Omental fat pad (tissue), 3 donors: ENCODE measurements at regions not wholly inside any gene's neighbourhood (a gene's known extent, or its start where the extent isn't known, plus 50 kb on each side); places are given as distances from the start of the nearest gene placed in this dataset.

Source experiments
- ATAC-seq: fragments of 150-250 bp; one replicate; pipeline ENCODE4 v1.9.1; 2016; ENCODE audit warnings: mild to moderate bottlenecking, moderate library complexity; ENCODE audit not compliant: low FRiP score
- DNase-seq: peaks from one replicate; pipeline ENCODE4 v3.0.0-alpha.2; 2019; ENCODE audit warnings: low spot score
- TF ChIP-seq, protein P1 (sequence below), 3 donors: fragments of 450-650 bp; IDR thresholded peaks; one replicate each; pipeline ENCODE4 v1.5.1; 2016 to 2017; ENCODE audit warnings: antibody characterized with exemption in 3 of 3, mild to moderate bottlenecking in 3 of 3, moderate library complexity in 2 of 3

DNA sequence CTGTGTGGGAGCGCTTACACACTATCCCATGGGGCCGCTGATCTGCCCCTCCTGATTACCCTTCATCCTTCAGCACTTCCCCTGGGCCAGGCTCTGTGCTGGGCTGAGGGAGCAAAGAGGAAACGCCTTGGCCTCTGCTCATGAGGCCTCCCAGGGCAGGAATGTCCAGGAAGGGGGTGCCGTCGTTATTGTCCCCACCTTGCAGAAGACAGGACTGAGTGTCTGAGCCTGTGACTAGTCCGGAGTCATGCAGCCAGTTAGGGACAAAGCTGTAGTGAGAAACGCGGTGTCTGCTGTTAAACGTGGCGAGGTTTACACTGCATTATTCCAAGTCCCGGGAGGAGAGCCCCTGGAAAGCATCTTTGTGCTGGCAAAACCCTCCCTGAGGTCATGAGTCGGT is 160.0 kb downstream of the TRIM29 start:
- ATAC-seq (no peak), DNase-seq (no peak)
- TF ChIP-seq, protein P1, sequence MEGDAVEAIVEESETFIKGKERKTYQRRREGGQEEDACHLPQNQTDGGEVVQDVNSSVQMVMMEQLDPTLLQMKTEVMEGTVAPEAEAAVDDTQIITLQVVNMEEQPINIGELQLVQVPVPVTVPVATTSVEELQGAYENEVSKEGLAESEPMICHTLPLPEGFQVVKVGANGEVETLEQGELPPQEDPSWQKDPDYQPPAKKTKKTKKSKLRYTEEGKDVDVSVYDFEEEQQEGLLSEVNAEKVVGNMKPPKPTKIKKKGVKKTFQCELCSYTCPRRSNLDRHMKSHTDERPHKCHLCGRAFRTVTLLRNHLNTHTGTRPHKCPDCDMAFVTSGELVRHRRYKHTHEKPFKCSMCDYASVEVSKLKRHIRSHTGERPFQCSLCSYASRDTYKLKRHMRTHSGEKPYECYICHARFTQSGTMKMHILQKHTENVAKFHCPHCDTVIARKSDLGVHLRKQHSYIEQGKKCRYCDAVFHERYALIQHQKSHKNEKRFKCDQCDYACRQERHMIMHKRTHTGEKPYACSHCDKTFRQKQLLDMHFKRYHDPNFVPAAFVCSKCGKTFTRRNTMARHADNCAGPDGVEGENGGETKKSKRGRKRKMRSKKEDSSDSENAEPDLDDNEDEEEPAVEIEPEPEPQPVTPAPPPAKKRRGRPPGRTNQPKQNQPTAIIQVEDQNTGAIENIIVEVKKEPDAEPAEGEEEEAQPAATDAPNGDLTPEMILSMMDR (IDR thresholded peaks at IDR 0.05) = no peak

DNA sequence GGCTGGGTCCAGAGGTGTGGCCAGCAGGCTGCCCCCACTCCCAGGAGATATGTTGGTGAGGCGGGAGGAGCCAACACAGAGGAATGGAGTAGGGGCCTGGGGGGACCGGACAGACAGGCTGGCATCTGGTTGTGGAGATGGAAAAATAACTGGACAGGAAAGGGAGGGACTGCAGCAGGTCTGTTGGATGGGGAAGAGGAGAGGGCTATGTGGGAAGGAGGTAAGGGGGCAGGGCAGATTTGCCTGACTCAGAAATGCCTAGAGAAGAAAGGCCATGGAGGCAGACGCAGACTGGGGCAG is 160.4 kb downstream of the TRIM29 start:
- TF ChIP-seq, protein P1 (IDR thresholded peaks at IDR 0.05) = no peak
- DNase-seq (no peak), ATAC-seq (no peak)

DNA sequence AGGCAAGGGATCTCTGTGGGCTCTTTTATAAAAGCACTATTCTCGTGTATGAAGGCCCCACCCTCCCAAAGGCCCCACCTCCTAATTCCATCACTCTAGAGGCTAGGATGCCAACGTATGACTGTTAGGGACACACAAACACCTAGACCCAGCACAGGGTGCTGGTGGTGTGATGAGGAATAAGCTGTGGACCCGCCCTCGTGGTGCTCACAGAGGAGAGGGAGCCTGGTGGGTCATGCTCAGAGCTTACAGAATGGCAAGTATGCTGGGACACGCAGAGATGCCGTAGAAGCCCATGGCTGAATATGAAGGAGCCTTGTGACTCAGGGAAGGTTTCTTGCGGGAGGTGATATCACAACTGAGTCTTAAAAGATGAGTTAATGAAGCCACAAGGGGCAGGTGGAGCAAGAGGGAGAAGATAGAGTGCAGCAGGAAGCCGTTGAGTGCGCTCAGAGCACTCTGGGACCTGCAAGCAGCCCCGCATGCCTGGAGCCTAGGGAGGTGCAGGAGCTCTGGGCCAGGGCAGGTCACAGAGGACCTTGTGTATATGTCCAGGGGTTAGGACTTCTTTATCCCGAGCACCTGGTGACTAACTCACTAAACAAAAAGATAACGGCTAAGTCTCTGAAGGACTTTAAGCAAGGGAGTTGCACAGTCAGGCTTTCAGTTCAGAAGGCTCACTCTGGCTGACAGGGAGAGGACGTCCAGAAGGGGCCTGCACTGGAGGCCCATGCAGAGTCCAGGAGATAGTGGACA is 160.9 kb downstream of the TRIM29 start:
- TF ChIP-seq, protein P1 (IDR thresholded peaks at IDR 0.05) = no peak
- ATAC-seq = no peak
- DNase-seq = no peak

DNA sequence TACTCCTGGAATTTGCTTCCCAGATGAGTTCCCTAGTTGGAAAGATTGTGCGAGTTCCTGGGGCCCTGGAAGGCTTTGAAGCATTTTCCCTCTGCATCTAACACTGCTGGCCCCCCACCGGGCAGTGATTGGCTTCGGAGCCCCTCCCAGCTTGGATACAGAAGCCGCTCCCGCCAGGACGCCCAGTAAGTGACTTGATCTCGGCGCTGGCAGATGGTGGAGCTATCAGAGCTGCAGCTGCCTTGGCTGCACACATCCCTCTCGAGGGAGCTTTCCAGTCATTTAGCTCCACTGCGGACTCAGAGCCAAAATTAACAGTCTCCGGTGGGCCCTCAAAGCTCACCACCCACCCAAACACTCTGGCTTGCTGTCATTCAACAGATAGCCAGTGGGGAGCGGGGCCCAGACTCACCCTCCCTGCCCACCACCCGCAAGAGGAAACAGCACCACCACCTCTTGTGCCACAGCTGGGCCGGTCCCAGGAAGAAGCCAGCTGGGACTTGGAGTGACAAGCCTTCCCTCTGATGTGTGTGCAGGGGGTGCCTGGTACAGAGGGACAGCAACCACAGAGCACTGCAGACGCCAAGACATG is 162.3 kb downstream of the TRIM29 start:
- ATAC-seq (no peak), DNase-seq (no peak)
- TF ChIP-seq, protein P1 (IDR thresholded peaks at IDR 0.05) = no peak

DNA sequence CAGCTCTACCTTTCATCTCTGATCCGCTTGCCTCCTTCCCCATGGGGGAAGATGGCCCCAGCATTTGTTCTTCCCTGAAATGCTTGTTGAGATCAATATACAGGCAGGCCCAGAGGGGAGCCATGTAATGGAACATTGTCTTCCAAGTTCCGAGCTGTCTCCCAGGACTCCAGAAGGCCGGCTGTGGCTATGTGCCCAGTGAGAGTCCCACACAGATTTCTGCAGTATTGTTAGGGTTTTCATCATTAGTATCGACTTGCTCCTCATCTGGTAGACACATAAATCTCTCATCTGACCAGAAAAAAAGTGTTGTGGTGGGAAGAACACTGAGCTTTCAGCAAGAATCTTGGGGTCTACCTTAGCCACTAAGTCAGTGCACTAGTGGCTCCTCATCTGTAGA is 163.4 kb downstream of the TRIM29 start:
- TF ChIP-seq, protein P1 (IDR thresholded peaks at IDR 0.05) = no peak
- DNase-seq (no peak), ATAC-seq (no peak)

DNA sequence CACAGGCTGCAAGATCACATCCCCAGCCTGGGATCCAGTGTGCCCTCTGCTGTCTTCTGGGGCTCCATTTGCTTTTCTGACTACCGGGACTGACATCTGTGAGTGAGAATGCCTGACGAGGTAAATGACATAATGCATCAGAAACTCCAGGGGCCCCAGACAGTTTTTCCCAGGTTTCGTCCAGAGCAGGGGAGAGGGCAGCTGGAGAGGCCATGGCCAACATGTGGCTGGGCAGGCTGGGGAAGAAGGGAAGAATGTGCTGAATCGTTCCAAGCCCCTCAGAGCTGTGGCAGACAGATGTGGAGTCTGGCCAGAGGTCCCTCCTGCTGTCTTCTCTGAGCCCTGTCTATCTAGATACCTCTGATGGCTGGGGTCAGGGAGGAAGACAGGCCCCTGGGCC is 163.9 kb downstream of the TRIM29 start:
- ATAC-seq (no peak), DNase-seq (no peak)

More for the DNA sequence above, 163.9 kb downstream of the TRIM29 start:
- TF ChIP-seq, protein P1 (IDR thresholded peaks at IDR 0.05) = no peak
